ENCODE measurements at regions not wholly inside any gene's neighbourhood (a gene's known extent, or its start where the extent isn't known, plus 50 kb on each side); places are given as distances from the start of the nearest gene placed in this dataset.

- DNase-seq (ENCODE audit: extremely low read depth, low read depth), result no peak
These were observed 310.1 kb downstream of the UACA start for GRCh38 chr15:70453238-70453637.

DNA sequence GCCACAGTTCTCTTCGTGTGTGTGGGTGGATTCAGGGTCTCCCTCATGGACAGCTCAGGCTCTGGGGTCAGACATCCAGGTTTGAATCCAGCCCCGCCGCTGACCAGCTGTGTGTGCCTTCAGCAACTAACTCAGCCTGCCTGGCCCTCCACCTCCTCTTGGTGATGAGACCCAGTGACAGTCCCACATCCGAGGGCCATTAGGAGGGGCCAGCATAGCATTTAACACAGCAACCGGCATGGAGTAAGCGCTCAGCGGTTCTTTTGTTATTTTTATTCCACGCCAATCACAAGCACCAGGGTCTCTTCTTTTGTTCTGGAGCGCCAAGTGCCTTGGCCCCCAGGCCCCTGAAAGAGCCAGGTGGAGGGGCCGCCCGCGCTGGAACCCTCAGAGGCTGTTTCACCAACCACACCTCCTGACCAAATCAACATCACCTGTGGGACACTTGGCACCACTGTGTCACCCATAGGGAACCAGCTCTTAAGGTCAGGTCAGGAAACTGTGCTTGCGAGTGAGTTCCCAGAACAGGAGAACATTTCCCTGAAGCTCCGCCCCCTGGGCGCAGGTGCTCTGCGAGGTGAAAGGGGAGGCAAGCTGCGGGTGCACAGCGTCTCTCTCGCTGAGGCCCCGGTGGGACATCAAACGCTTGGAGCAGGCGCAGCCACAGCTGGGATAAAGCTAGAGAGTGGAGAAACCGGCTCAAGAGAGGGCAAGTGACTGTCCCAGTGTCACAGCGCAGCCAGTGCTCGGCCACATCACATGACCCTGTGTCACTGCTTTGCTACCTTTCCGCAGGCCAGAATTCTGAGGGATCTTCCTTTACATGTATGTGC, 311.3 kb downstream of the UACA start:
- DNase-seq (ENCODE audit: extremely low read depth, low read depth), result no peak

DNA sequence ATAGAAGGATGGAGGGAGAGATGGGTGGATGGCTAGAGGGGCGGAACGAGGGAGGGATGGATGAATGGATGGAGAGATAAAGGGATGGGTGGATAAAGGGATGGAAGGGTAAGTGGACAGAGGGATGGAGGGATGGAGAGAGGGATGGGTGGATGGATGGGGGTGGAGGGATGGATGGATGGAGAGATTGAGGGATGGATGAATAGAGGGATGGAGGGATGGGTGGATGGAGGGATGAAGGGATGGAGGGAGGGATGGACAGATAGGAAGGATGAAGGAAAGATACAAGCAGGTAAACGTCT, 313.3 kb downstream of the UACA start:
- no peak for DNase-seq (ENCODE audit: extremely low read depth, low read depth)

DNA sequence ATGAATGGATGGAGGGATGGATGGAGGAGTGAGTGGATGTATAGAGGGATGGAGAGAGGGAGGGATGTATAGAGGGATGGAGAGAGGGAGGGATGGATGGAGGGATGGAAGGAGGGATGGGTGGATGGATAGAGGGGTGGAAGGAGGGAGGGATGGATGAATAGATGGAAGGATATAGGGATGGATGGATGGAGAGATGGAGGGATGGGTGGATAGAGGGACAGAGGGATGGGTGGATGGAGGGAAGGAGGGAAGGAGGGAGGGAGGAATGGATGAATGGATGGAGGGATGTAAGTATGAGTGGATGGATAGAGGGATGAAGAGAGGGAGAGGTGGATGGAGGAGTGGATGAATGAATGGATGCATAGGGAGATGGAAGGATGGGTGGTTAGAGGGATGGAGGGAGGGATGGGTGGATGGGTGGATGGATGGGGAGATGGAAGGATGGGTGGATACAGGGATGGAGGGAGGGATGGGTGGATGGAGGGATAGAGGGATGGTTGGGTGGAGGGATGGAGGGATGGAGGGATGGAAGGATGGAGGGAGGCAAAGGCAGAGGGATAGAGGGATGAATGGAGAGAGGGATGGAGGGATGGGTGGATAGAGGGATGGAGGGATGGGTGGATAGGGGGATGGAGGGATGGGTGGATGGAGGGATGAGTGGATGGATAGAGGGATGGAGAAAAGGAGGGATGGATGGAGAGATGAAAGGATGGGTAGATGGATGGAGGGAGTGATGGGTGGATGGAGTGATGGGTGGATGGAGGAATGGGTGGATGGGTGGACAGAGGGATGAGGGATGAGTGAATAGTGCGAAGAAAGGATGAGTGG, 313.8 kb downstream of the UACA start:
- no peak for DNase-seq (ENCODE audit: extremely low read depth, low read depth)

GRCh38 chr15:70447928-70448698, 315.2 kb downstream of the UACA start:
- no peak for DNase-seq (ENCODE audit: extremely low read depth, low read depth)

DNA sequence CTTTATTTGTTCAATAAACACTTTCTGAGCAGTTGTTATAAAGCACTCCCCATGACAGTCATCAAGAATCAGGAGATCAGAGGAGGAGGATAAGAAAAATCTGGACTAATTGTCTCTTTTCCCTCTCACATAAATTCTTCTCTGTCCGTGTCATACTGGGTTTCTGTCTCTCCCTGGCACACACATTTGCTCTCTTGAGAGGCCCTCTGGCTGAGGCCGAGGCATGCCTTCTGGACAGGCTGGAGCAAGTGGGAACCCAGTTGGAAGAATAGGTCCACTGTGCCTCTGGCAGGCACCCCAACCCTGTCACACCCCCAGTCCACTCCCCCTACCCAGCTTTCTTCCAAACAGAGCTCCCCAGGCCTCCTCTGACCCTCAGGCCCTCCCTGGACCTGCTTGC, 315.8 kb downstream of the UACA start:
- no peak for DNase-seq (ENCODE audit: extremely low read depth, low read depth)

GRCh38 chr15:70447081-70447480, 316.3 kb downstream of the UACA start:
- DNase-seq (ENCODE audit: extremely low read depth, low read depth), result no peak

DNA sequence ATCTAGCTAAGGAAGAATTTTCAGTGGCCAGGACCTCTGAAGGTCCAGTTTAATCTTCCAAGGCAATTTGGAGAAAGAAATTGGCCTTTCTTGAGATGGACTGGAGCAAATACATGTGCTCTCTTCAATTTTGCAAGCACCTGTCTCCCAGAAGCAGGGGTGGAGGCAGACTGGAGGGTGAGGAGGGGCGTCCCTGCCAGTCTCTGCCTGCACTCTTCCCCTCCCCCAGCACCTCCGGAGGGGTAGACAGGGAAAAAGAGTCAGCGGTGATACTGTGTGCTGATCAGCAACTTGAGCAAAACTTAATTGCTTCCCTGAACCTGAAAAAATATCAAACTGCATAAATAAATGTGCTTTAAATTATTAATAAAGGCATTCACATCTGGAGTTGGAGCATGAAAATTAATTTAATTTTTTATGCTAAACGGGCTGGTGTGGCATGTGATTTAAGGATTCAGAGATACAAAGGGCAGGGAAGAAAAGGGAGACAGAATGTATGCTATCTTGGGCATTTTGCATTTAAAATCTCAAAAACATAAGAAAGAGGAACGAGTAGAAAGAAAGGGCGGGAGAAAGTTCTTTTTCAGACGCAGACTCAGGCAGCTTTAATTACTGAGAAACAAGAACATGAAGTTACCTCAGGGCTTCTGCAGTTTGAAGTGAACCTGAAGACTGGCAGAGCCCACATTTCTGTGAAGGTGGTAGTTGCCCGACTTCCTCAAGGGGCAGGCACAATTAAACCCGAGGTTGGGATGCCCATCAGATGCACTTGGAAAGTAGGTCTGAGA, 319.7 kb downstream of the UACA start:
- DNase-seq (ENCODE audit: extremely low read depth, low read depth), result no peak

DNA sequence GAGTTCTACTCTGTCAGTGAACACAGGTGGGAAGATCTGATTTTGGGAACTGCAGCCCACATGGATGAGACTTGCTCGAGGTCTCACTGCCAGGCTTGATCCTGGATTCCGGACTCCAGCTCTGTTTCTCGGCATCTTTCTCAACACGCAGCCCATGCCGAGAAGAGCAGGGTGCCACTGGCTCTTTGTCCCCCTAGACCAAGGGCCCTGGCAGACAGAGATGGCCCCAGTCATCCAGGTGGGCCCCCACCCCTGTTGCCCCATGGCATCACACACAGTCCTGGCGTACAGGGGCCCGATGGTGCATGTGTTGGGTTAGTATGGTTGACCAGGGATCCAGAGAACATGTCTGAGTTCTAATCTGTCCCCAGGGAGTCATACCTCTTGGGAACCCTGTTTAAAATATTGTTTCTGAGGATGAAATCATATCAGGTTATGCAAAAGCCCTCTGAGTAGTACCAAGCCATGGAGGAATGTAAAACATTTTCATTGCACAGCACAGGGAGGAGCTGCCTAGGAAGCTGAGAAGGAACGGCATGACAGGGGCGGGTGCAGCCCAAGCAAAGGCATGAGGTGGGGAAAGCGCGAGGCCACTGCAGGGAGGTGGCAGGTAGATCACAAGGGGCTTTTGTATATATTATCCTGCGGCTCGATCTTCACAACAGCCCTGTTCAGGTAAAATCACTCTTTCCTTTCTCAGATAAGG, 320.6 kb downstream of the UACA start:
- no peak for DNase-seq (ENCODE audit: extremely low read depth, low read depth)

DNA sequence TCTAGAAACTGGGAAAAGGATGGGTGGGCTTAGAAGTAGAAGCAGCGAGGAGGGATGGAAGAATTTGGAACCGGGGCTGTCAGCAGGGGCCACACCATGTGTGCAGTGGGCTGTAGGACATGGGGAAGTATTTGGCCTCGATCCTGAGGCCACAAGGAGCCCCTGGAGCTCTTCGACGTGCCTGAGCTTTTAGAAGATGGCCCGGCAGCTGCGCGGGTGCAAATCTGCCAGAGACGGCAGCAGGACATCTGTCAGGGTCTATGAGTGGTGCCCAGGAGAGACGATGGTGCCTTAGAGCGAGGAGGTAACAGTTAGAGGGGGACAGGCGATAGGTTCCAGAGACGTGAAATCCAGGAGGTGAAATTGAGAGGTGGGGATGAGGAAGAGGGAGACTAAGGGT, 321.1 kb downstream of the UACA start:
- DNase-seq (ENCODE audit: extremely low read depth, low read depth), result no peak

- DNase-seq (ENCODE audit: extremely low read depth, low read depth), result no peak
These were observed 322.8 kb downstream of the UACA start for GRCh38 chr15:70440416-70441138.

DNA sequence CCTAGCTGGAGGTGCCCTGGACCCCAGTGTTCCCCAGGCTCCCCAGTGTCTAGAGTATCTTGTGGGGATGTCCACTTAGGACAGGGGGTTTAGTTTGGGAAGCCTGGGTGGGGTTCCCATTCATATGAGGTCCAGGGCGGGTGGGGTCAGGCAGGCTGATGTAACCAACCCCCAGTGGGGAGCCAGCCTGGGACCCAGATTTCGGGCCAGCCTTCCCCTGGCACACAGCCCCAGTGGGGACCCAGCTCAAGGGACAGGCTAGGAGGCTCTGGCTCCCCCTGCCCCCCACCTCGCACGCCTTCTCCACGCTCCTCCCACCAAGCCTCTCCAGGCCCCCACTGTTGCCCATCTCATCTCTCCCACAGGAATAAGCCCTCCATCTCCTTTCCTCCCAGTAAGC, 323.5 kb downstream of the UACA start:
- no peak for DNase-seq (ENCODE audit: extremely low read depth, low read depth)

GRCh38 chr15:70439304-70439877, 324.0 kb downstream of the UACA start:
- no peak for DNase-seq (ENCODE audit: extremely low read depth, low read depth)

- no peak for DNase-seq (ENCODE audit: extremely low read depth, low read depth)
These were observed 324.6 kb downstream of the UACA start for GRCh38 chr15:70438776-70439175.

GRCh38 chr15:70437882-70438451, 325.4 kb downstream of the UACA start:
- no peak for DNase-seq (ENCODE audit: extremely low read depth, low read depth)

DNA sequence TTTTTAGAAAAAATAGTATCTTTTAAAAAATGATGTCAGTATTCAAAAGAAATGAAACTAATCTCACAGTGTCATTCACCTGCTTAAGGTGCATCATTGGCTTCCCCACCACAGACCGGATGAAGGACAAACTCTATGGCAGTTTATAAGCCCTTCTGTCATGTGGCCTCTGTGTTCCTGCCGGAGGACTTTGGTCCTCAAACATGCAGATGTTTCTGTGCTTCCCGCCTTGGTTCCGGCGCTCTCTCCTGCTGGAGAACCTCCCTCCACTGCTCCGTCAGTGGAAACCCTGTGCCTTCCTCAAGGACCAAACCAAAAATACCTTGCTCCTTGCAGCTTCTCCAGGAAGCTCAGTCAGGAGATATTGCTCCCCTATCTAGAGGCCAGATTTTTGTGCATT, 326.3 kb downstream of the UACA start:
- DNase-seq (ENCODE audit: extremely low read depth, low read depth), result no peak

DNA sequence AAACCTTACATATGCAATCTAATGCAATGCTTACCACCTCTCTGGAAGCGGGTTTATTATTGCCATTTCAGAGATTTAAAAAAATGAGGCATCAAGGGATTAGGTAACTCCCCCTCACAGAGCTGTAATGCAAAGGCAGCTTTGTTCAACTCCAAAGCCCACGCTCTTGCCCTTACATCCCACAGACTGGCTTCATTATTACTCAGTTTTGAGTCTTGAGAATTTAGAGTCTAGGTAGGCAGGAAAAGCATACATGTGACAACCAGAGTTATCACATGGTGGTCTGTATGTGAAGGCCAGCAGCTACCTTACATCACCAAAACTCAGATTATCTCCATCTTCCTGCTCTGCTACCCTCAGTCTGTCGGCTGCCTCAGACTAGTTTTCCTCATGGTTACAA, 326.9 kb downstream of the UACA start:
- no peak for DNase-seq (ENCODE audit: extremely low read depth, low read depth)

DNA sequence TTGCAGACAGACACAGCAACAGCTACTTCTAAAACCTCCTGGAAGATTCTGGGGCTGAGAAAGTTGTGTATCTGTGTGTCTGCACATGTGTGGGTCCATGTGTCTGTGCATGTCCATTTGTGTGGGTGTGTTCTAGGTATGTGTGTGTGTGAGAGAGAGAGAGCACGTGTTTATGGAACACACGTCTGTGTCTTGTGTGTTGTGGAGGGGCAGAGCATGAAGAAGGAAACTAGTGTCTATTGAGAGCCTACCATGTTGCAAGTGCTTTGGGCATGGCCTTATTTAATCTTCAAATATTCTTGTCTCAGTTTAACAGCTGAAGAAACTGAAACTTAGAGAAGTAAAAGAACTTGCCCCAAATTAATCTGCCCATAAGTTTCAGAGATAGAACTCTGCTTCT, 327.5 kb downstream of the UACA start:
- DNase-seq (ENCODE audit: extremely low read depth, low read depth), result no peak

- no peak for DNase-seq (ENCODE audit: extremely low read depth, low read depth)
These were observed 328.0 kb downstream of the UACA start for GRCh38 chr15:70435369-70435768.

All from NCI-H460 (cell line).